HUES48 (cell line): ENCODE measurements at regions not wholly inside any gene's neighbourhood (a gene's known extent, or its start where the extent isn't known, plus 50 kb on each side); places are given as distances from the start of the nearest gene placed in this dataset.

Experiments used
- H3K27ac ChIP-seq: one replicate; pipeline ENCODE4 v1.7.0; 2013; ENCODE audit warnings: low read depth, low read length, inconsistent platforms
- H3K27me3 ChIP-seq: 2 replicates; pipeline ENCODE4 v1.6.1; 2013; ENCODE audit warnings: mild to moderate bottlenecking, low read length; ENCODE audit not compliant: control insufficient read depth, insufficient read depth
- H3K36me3 ChIP-seq: 2 replicates; pipeline ENCODE4 v1.6.1; 2013; ENCODE audit warnings: low read length; ENCODE audit not compliant: control insufficient read depth, insufficient read depth
- H3K4me1 ChIP-seq: 2 replicates; pipeline ENCODE4 v1.6.1; 2013; ENCODE audit warnings: mild to moderate bottlenecking, low read length; ENCODE audit not compliant: control insufficient read depth, insufficient read depth
- H3K4me3 ChIP-seq: 2 replicates; pipeline ENCODE4 v1.5.1; 2013; ENCODE audit warnings: mild to moderate bottlenecking, low read depth, low read length
- H3K9ac ChIP-seq: 2 replicates; pipeline ENCODE4 v1.6.1; 2013; ENCODE audit warnings: mild to moderate bottlenecking, low read depth, low read length, moderate library complexity
- H3K9me3 ChIP-seq: 2 replicates; pipeline ENCODE4 v1.6.1; 2013; ENCODE audit warnings: low read length; ENCODE audit not compliant: control insufficient read depth, insufficient read depth

GRCh38 chr16:87231295-87231694, 85.9 kb downstream of the C16orf95 start:
- H3K9me3 ChIP-seq = no peaks in the 10 kb centered on the region
- H3K36me3 ChIP-seq = no peaks in the 10 kb centered on the region
- no peaks in the 10 kb centered on the region for H3K4me1 ChIP-seq
- no peak overlapping the region for H3K27ac ChIP-seq
- no peaks in the 10 kb centered on the region for H3K27me3 ChIP-seq
- H3K4me3 ChIP-seq = no peak overlapping the region
- H3K9ac ChIP-seq = no peak overlapping the region

GRCh38 chr16:87231911-87232310, 85.3 kb downstream of the C16orf95 start:
- H3K36me3 ChIP-seq = no peaks in the 10 kb centered on the region
- no peaks in the 10 kb centered on the region for H3K4me1 ChIP-seq
- no peak overlapping the region for H3K27ac ChIP-seq

GRCh38 chr16:87233928-87234327, 83.3 kb downstream of the C16orf95 start:
- H3K36me3 ChIP-seq = no peaks in the 10 kb centered on the region
- no peaks in the 10 kb centered on the region for H3K9me3 ChIP-seq
- H3K27me3 ChIP-seq = no peaks in the 10 kb centered on the region
- no peak overlapping the region for H3K27ac ChIP-seq
- H3K9ac ChIP-seq = no peak overlapping the region
- no peak overlapping the region for H3K4me3 ChIP-seq
- H3K4me1 ChIP-seq = no peaks in the 10 kb centered on the region

More at GRCh38 chr16:87231911-87232310, 85.3 kb downstream of the C16orf95 start:
- Histone ChIP-seq H3K27me3 (no peaks in the 10 kb centered on the region), H3K4me3 (no peak overlapping the region), H3K9me3 (no peaks in the 10 kb centered on the region), H3K9ac (no peak overlapping the region)

GRCh38 chr16:87234601-87235000, 82.6 kb downstream of the C16orf95 start:
- no peaks in the 10 kb centered on the region for H3K9me3 ChIP-seq
- no peaks in the 10 kb centered on the region for H3K36me3 ChIP-seq
- H3K27me3 ChIP-seq = no peaks in the 10 kb centered on the region
- no peak overlapping the region for H3K27ac ChIP-seq
- no peak overlapping the region for H3K4me3 ChIP-seq
- H3K4me1 ChIP-seq = no peaks in the 10 kb centered on the region
- H3K9ac ChIP-seq = no peak overlapping the region

GRCh38 chr16:87235810-87236515, 81.2 kb downstream of the C16orf95 start:
- no peak overlapping the region for H3K9ac ChIP-seq
- no peaks in the 10 kb centered on the region for H3K9me3 ChIP-seq
- H3K27me3 ChIP-seq = no peaks in the 10 kb centered on the region
- no peak overlapping the region for H3K4me3 ChIP-seq
- no peaks in the 10 kb centered on the region for H3K4me1 ChIP-seq
- H3K36me3 ChIP-seq = no peaks in the 10 kb centered on the region
- H3K27ac ChIP-seq = no peak overlapping the region

- Histone ChIP-seq H3K4me1 (no peaks in the 10 kb centered on the region), H3K9ac (no peak overlapping the region), H3K36me3 (no peaks in the 10 kb centered on the region), H3K27ac (no peak overlapping the region), H3K9me3 (no peaks in the 10 kb centered on the region), H3K4me3 (no peak overlapping the region), H3K27me3 (no peaks in the 10 kb centered on the region)
Measured at GRCh38 chr16:87236516-87237115, 80.6 kb downstream of the C16orf95 start.

DNA sequence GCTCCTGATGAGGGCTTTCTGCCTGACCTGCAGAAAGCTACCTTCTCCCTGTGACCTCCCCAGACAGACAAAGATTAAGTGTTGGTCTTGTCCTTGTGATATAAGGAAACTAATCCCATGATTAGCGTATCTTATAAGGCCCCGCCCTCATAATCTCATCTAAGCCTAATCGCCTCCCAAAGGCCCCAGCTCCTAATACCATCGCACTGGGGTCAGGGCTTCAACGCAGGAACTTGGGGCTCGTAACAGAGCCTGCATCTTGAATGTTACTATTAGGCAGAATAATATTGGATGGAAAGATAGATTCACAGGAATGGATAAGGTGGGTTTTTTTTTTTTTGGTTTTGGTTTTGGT, 78.9 kb downstream of the C16orf95 start:
- Histone ChIP-seq H3K4me1 (peaks cover 10% of the 10 kb centered on the region; the same call in 1 of the 2 replicates), H3K27me3 (no peaks in the 10 kb centered on the region), H3K36me3 (no peaks in the 10 kb centered on the region), H3K27ac (no peak overlapping the region), H3K4me3 (no peak overlapping the region), H3K9me3 (no peaks in the 10 kb centered on the region), H3K9ac (no peak overlapping the region)

DNA sequence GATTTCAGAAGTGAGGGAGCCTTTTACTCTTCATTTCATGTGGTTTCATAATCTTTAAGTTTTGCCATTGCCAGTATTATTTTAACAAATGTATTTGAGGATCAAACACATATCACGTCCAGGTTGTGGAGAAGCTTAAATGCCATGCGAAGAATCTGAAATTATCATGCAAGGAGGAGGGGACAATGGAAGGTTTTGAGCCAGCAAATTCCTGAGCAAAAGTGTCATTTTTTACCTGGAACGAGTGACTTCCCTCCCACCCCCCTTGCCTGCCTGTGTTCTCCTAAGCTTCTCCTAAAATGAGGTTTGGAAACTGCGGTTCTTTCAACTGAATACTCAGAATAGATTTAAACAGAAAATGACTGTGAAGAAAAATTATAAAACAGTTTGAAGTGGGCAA, 77.6 kb downstream of the C16orf95 start:
- Histone ChIP-seq H3K36me3 (no peaks in the 10 kb centered on the region), H3K27me3 (no peaks in the 10 kb centered on the region), H3K9ac (no peak overlapping the region), H3K27ac (no peak overlapping the region), H3K4me3 (no peak overlapping the region), H3K4me1 (peaks cover 15% of the 10 kb centered on the region), H3K9me3 (no peaks in the 10 kb centered on the region)

DNA sequence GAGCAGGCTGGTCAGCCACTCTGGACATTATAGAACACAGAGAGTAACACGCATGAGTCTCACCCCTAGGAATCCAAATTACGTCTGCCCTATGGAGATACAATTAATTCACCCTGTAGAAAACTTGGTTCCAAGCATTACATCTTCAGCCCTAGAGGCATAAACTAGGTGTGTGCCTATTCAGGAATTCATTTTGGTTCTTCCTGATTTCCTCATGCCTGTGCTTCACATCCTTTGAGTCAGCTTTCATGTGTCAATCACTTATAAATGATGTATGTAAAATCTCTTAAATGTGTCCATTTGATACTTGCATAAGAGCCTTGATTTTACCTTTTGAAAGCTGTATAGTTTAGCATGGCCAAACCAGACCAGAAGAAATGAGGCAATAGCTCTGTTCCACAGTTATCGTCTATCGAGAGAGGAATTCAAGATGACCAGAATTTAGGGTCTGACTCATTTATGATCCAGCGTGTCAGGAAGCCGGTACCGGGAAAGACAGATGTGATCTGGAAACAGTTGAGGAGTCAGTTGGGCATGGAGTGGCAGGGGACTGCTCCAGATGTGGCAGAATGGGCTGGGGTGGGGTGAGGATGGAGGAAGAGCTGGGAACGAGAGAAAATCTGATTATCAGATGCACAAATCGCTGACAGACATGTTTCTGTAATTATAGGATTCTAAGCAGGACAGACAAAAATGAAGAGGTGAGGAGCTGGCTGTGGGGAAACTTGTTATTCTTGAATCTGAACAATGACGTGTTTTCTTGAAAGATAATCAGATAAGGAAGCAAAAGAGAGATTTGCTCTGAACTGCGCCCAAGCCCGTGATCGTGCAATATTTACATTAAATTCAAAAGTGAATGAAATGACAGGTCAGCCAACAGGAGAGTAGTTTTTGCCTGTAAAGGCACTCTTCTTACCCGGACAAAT, 76.7 kb downstream of the C16orf95 start:
- no peaks in the 10 kb centered on the region for H3K27me3 ChIP-seq
- no peak overlapping the region for H3K9ac ChIP-seq
- no peak overlapping the region for H3K27ac ChIP-seq
- H3K9me3 ChIP-seq = no peaks in the 10 kb centered on the region
- peaks cover 22% of the 10 kb centered on the region for H3K4me1 ChIP-seq
- no peaks in the 10 kb centered on the region for H3K36me3 ChIP-seq
- H3K4me3 ChIP-seq = no peak overlapping the region

- Histone ChIP-seq H3K27ac (no peak overlapping the region), H3K4me1 (peaks cover 23% of the 10 kb centered on the region)
Measured at GRCh38 chr16:87241137-87241771, 75.9 kb downstream of the C16orf95 start.

More at GRCh38 chr16:87241137-87241771, 75.9 kb downstream of the C16orf95 start:
- Histone ChIP-seq H3K36me3 (no peaks in the 10 kb centered on the region), H3K9ac (no peak overlapping the region), H3K9me3 (no peaks in the 10 kb centered on the region), H3K27me3 (no peaks in the 10 kb centered on the region), H3K4me3 (no peak overlapping the region)
